ENCODE measurements at regions not wholly inside any gene's neighbourhood (a gene's known extent, or its start where the extent isn't known, plus 50 kb on each side); places are given as distances from the start of the nearest gene placed in this dataset.
"Not testable (repeated sequence)": the region's sequence is repeated elsewhere in the genome, so short reads cannot be mapped to it uniquely, and the experiment has no call there.

DNA sequence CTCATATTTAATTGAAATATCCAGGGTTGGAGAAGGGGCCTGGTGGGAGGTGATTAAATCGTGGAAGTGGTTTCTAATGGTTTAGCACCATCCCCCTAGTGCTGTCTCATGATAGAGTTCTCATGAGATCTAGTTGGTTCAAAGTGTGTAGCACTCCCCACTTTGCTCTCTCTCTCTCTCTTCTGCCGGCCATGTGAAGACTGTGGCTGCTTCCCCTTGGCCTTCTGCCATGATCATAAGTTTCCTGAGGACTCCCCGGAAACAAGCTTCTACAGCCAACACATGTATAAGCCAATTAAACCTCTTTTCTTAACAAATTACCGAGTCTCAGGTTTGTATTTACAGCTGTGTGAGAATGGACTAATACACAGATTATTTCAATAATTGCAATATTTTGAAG lies 305.8 kb upstream of the KCND2 start:
- 50 to 59% methylated on average over 4 of the region's 4 CpGs for WGBS, 2 donors
- Histone ChIP-seq H3K4me3 (no peak overlapping the region), H3K36me3 (no peaks in the 10 kb centered on the region), H3K27ac (no peak overlapping the region), H3K27me3 (no peaks in the 10 kb centered on the region), H3K4me1 (no peaks in the 10 kb centered on the region), H3K9me3 (no peaks in the 10 kb centered on the region)
- DNase-seq (no peak), ATAC-seq (no peak), FAIRE-seq (no peak)
- intact Hi-C loops (cut with DNase I): no loop called here
- TF ChIP-seq, protein P1, sequence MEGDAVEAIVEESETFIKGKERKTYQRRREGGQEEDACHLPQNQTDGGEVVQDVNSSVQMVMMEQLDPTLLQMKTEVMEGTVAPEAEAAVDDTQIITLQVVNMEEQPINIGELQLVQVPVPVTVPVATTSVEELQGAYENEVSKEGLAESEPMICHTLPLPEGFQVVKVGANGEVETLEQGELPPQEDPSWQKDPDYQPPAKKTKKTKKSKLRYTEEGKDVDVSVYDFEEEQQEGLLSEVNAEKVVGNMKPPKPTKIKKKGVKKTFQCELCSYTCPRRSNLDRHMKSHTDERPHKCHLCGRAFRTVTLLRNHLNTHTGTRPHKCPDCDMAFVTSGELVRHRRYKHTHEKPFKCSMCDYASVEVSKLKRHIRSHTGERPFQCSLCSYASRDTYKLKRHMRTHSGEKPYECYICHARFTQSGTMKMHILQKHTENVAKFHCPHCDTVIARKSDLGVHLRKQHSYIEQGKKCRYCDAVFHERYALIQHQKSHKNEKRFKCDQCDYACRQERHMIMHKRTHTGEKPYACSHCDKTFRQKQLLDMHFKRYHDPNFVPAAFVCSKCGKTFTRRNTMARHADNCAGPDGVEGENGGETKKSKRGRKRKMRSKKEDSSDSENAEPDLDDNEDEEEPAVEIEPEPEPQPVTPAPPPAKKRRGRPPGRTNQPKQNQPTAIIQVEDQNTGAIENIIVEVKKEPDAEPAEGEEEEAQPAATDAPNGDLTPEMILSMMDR (IDR thresholded peaks at IDR 0.05): no peak

DNA sequence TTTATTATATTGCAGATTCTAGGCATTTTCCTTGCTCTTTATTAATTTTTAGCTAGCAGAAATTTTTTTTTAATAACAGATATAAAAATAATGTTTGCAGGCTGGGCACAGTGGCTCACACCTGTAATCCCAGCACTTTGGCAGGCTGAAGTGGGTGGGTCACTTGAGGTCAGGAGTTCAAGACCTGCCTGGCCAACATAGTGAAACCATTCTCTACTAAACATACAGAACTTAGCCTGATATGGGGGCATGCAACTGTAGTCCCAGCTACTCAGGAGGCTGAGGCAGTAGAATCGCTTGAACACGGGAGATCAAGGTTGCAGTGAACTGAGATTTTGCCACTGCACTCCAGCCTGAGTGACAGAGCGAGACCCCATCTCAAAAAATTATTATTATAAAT lies 304.6 kb upstream of the KCND2 start:
- H3K9me3 ChIP-seq; H3K4me3 ChIP-seq; H3K36me3 ChIP-seq; DNase-seq; H3K27me3 ChIP-seq; H3K4me1 ChIP-seq; H3K27ac ChIP-seq; intact Hi-C loops (cut with DNase I); ATAC-seq; FAIRE-seq: not testable (repeated sequence)
- WGBS, 2 donors: 80 to 86% methylated on average over 3 of the region's 3 CpGs

DNA sequence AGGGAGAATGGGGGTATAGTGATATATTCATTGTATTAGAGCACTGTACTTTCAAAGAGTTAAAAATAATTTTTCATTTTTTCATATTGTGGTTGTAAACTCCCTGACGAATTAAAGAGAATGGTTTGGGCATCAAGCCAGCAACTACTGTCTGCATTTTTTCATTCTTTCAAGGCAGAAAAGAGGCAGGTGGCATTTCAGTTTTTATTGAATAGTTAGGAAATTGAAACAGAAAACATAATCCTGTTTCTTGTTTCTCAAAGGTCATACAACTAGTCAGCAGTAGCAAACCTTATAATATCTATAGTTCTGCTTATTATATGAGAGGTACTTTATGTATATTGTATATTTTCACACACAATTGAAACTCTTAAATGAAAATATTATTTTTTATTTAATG lies 303.9 kb upstream of the KCND2 start:
- Histone ChIP-seq H3K27me3 (no peaks in the 10 kb centered on the region), H3K27ac (no peak overlapping the region), H3K36me3 (no peaks in the 10 kb centered on the region), H3K4me3 (no peak overlapping the region), H3K4me1 (no peaks in the 10 kb centered on the region), H3K9me3 (no peaks in the 10 kb centered on the region)
- DNase-seq (no peak), ATAC-seq (no peak), FAIRE-seq (no peak)
- 1 to 2% methylated on average over 1 of the region's 1 CpG for WGBS, 2 donors
- intact Hi-C loops (cut with DNase I): no loop called here
- TF ChIP-seq, protein P1 (IDR thresholded peaks at IDR 0.05): no peak

DNA sequence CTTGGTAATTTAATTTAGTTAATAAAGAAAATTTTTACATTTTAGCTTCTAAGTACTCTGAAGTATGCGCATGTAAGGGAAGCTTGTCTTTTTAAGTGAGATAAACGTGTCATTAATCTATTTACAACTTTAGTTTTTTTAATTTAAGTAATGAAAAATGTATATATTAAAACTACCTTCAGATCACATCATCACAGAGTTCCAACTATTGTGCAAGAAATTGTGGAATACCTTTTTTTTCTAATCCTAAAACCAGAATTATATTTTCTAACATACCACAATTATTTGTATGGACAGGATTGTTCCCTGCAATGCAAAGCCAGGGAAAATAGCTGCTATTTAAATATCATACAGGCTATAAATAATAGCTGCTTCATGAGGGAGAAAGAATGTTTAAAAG lies 303.2 kb upstream of the KCND2 start:
- FAIRE-seq: no peak
- TF ChIP-seq, protein P1 (IDR thresholded peaks at IDR 0.05): no peak
- ATAC-seq: no peak

DNA sequence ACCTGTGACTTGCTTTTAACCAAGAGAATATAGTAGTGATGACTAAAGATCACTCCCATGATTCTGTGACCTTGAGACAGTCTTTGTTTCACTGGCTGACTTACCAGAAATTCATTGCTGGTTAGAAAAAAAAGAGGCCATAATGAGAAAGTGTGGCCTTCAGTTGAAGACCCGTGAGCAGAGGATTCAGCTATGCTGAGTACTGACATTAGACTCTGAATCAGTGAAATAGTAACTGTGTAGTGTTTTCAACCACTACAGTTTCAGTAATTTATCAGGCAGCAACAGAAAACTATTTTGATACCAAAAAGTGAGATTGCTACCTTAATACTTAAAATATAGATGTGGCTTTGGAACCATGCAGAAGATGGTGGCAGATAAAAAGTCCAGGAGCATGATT lies 298.0 kb upstream of the KCND2 start:
- DNase-seq (no peak), FAIRE-seq (no peak), ATAC-seq (no peak)
- Histone ChIP-seq H3K4me3 (no peak overlapping the region), H3K27me3 (no peaks in the 10 kb centered on the region), H3K4me1 (no peaks in the 10 kb centered on the region), H3K27ac (no peak overlapping the region), H3K36me3 (no peaks in the 10 kb centered on the region), H3K9me3 (no peaks in the 10 kb centered on the region)
- WGBS, 2 donors: 40 to 43% methylated on average over 1 of the region's 1 CpG
- intact Hi-C loops (cut with DNase I): no loop called here
- TF ChIP-seq, protein P1 (IDR thresholded peaks at IDR 0.05): no peak

More for the DNA sequence above, 303.2 kb upstream of the KCND2 start:
- DNase-seq: no peak
- intact Hi-C loops (cut with DNase I): no loop called here
- H3K27ac ChIP-seq: no peak overlapping the region
- no peak overlapping the region for H3K4me3 ChIP-seq
- no peaks in the 10 kb centered on the region for H3K9me3 ChIP-seq
- no peaks in the 10 kb centered on the region for H3K36me3 ChIP-seq
- H3K4me1 ChIP-seq: no peaks in the 10 kb centered on the region
- 62 to 79% methylated on average over 2 of the region's 2 CpGs for WGBS, 2 donors
- H3K27me3 ChIP-seq: no peaks in the 10 kb centered on the region

DNA sequence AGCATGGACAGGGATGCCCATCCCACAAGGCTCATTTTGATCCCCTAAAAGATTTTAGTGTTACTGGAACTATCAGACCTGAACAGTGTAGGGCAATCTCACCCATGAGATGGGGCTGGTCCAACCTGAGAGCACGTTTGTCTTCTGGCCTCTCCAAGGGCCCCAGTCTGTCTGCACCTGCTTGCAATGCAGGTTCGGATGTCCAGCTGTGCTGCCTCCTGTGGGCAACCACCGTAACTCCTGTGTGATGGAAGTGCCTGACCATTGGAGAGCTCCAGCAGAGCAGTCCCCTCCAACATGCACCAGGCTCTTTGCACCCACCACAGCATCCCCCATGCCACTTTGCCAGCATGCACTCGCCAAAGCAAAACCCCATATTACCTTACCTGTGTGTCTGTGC lies 290.1 kb upstream of the KCND2 start:
- intact Hi-C loops (cut with DNase I): no loop called here
- TF ChIP-seq, protein P1 (IDR thresholded peaks at IDR 0.05): no peak
- no peak overlapping the region for H3K27ac ChIP-seq
- WGBS, 2 donors: 52 to 70% methylated on average over 4 of the region's 4 CpGs
- DNase-seq (no peak), ATAC-seq (no peak), FAIRE-seq (no peak)
- H3K36me3 ChIP-seq: no peaks in the 10 kb centered on the region
- no peak overlapping the region for H3K4me3 ChIP-seq
- no peaks in the 10 kb centered on the region for H3K9me3 ChIP-seq
- H3K27me3 ChIP-seq: no peaks in the 10 kb centered on the region
- no peaks in the 10 kb centered on the region for H3K4me1 ChIP-seq
